Tibial nerve (tissue), 3 donors: ENCODE measurements at regions not wholly inside any gene's neighbourhood (a gene's known extent, or its start where the extent isn't known, plus 50 kb on each side); places are given as distances from the start of the nearest gene placed in this dataset.

Experiments used
- POLR2A ChIP-seq, 2 donors: fragments of 450-650 bp; IDR thresholded peaks; one replicate each; pipeline ENCODE4 v1.6.1; 2017; ENCODE audit warnings: antibody characterized with exemption in 2 of 2, mild to moderate bottlenecking in 2 of 2, moderate library complexity in 2 of 2
- TF ChIP-seq, protein P1 (sequence below), 5 experiments: fragments of 200-600 bp in 3 of 5; fragments of 450-650 bp in 2 of 5; sonication (generic) in 3 of 5; IDR thresholded peaks; one replicate each; pipeline ENCODE4 v1.5.1; 2016 to 2019; ENCODE audit warnings: antibody characterized with exemption in 5 of 5, mild to moderate bottlenecking in 3 of 5, moderate library complexity in 2 of 5

DNA sequence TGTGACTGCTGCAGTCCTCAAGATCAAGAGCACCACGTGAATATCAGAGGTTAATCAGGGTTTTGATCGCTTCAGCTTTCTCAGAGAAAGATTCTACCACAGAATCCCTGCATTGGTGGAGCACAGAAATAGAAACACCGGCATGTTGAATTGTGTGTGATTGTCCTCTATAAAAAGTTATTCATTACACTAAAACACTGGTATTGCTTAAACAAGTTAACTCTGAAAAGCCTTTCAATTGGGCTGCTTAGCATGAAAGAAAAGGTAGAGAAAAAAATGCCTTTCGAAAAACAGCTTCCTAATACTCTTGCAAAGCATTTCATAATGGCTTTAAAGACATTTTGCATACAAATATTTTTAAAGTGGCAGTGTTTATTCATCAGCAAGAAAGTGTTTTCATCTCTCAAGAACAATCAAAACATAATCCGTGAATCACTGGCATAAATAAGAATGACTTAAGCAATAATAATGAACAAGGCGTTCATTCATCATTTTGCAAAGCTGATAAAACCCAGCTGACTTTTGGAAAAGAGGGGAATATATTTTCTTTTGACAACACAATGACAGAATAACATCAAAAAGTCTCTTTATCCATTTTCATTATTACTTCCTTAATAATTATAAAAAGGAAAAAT, 61.1 kb downstream of the HELT start:
- TF ChIP-seq, protein P1, sequence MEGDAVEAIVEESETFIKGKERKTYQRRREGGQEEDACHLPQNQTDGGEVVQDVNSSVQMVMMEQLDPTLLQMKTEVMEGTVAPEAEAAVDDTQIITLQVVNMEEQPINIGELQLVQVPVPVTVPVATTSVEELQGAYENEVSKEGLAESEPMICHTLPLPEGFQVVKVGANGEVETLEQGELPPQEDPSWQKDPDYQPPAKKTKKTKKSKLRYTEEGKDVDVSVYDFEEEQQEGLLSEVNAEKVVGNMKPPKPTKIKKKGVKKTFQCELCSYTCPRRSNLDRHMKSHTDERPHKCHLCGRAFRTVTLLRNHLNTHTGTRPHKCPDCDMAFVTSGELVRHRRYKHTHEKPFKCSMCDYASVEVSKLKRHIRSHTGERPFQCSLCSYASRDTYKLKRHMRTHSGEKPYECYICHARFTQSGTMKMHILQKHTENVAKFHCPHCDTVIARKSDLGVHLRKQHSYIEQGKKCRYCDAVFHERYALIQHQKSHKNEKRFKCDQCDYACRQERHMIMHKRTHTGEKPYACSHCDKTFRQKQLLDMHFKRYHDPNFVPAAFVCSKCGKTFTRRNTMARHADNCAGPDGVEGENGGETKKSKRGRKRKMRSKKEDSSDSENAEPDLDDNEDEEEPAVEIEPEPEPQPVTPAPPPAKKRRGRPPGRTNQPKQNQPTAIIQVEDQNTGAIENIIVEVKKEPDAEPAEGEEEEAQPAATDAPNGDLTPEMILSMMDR (IDR thresholded peaks at IDR 0.05) = no peak
- TF ChIP-seq POLR2A (IDR thresholded peaks at IDR 0.05) = no peak
